ENCODE measurements at regions not wholly inside any gene's neighbourhood (a gene's known extent, or its start where the extent isn't known, plus 50 kb on each side); places are given as distances from the start of the nearest gene placed in this dataset.

GRCh38 chr18:44601447-44601846 is 79.2 kb upstream of the SETBP1 start:
- TF ChIP-seq CTCF (IDR thresholded peaks at IDR 0.05) (no peak), EZH2 (IDR thresholded peaks at IDR 0.05) (no peak), EZH2phosphoT487 (IDR thresholded peaks at IDR 0.05) (no peak)

Measured in neural progenitor cell (in vitro differentiated cells).